Sigmoid colon (tissue), 6 donors: ENCODE measurements at regions not wholly inside any gene's neighbourhood (a gene's known extent, or its start where the extent isn't known, plus 50 kb on each side); places are given as distances from the start of the nearest gene placed in this dataset.

ENCODE experiments used
- DNase-seq: peaks from one replicate; pipeline ENCODE4 v3.0.0-alpha.2; 2019
- H3K27ac ChIP-seq, 4 donors: fragments of 200-600 bp; sonication (generic); one replicate each; pipeline ENCODE4 v1.5.1; 2016 to 2019; ENCODE audit warnings: mild to moderate bottlenecking in 1 of 4
- H3K27me3 ChIP-seq, 3 donors: fragments of 200-600 bp; sonication (generic); one replicate each; pipeline ENCODE4 v1.5.1; 2019; ENCODE audit warnings: mild to moderate bottlenecking in 1 of 3
- H3K36me3 ChIP-seq, 4 donors: fragments of 200-600 bp; sonication (generic); one replicate each; pipeline ENCODE4 v1.5.1; 2016 to 2019
- H3K4me1 ChIP-seq, 4 donors: fragments of 200-600 bp; sonication (generic); one replicate each; pipeline ENCODE4 v1.5.1; 2017 to 2019
- H3K4me3 ChIP-seq, 4 donors: fragments of 200-600 bp; sonication (generic); one replicate each; pipeline ENCODE4 v1.5.1; 2017 to 2019; ENCODE audit warnings: mild to moderate bottlenecking in 2 of 4, moderate library complexity in 1 of 4
- H3K9me3 ChIP-seq, 4 donors: fragments of 200-600 bp in 3 of 4; sonication (generic) in 3 of 4; one replicate each; pipeline versions ENCODE4 v1.5.1 to v1.6.1; 2013 to 2019
- EP300 ChIP-seq, 4 donors: sonication (generic); formaldehyde crosslinking; IDR thresholded peaks; one replicate each; pipeline ENCODE4 v1.6.1; 2017; ENCODE audit warnings: antibody characterized with exemption in 4 of 4
- POLR2A ChIP-seq, 2 donors: fragments of 450-650 bp; IDR thresholded peaks; one replicate each; pipeline ENCODE4 v1.6.1; 2016; ENCODE audit warnings: antibody characterized with exemption in 2 of 2, mild to moderate bottlenecking in 2 of 2, moderate library complexity in 2 of 2
- POLR2AphosphoS5 ChIP-seq, 4 donors: sonication (generic); formaldehyde crosslinking; IDR thresholded peaks; one replicate each; pipeline ENCODE4 v1.6.1; 2017; ENCODE audit warnings: antibody characterized with exemption in 4 of 4
- WGBS, 2 donors: extraction: QIAGEN DNeasy Blood & Tissue Kit; methylation state at CpG; one replicate each; pipeline ENCODE4 v1.1.7; 2013; 5-methylcytosine and 5-hydroxymethylcytosine counted together
- intact Hi-C: fragments of 100-400 bp; cut with DNase I; formaldehyde crosslinking; loops from one replicate; pipeline ENCODE4 v1.15.1; 2023
- TF ChIP-seq, protein P1 (sequence below), 4 experiments: fragments of 450-650 bp in 3 of 4; fragments of 200-600 bp in 1 of 4; IDR thresholded peaks; one replicate each; pipeline ENCODE4 v1.5.1; 2016 to 2019; ENCODE audit warnings: antibody characterized with exemption in 4 of 4, mild to moderate bottlenecking in 3 of 4, moderate library complexity in 2 of 4
- donor health status: healthy with polysubstance abuse.
- donor health status: healthy.

- intact Hi-C loops = loop anchor here (10.0 kb wide), 1 partner anchor 187 kb away; no protein-coding TSS in a partner anchor
- Histone ChIP-seq H3K9me3 (no peaks in the 10 kb centered on the region), H3K36me3 (no peaks in the 10 kb centered on the region), H3K4me3 (no peak overlapping the region), H3K27ac (no peak overlapping the region), H3K4me1 (no peaks in the 10 kb centered on the region), H3K27me3 (no peaks in the 10 kb centered on the region)
- no peak for TF ChIP-seq POLR2A (IDR thresholded peaks at IDR 0.05)
- no peak for TF ChIP-seq EP300 (IDR thresholded peaks at IDR 0.05)
- TF ChIP-seq, protein P1, sequence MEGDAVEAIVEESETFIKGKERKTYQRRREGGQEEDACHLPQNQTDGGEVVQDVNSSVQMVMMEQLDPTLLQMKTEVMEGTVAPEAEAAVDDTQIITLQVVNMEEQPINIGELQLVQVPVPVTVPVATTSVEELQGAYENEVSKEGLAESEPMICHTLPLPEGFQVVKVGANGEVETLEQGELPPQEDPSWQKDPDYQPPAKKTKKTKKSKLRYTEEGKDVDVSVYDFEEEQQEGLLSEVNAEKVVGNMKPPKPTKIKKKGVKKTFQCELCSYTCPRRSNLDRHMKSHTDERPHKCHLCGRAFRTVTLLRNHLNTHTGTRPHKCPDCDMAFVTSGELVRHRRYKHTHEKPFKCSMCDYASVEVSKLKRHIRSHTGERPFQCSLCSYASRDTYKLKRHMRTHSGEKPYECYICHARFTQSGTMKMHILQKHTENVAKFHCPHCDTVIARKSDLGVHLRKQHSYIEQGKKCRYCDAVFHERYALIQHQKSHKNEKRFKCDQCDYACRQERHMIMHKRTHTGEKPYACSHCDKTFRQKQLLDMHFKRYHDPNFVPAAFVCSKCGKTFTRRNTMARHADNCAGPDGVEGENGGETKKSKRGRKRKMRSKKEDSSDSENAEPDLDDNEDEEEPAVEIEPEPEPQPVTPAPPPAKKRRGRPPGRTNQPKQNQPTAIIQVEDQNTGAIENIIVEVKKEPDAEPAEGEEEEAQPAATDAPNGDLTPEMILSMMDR (IDR thresholded peaks at IDR 0.05) = no peak
- TF ChIP-seq POLR2AphosphoS5 (IDR thresholded peaks at IDR 0.05) = peak; percentile 14 to 75 (median 56)
- DNase-seq = peak; percentile 87
- 67 to 76% methylated on average over 8 of the region's 8 CpGs for WGBS, 2 donors
Observed at GRCh38 chr2:71807581-71808451, 339.8 kb downstream of the CYP26B1 start.

GRCh38 chr2:71806432-71806831 lies 341.2 kb downstream of the CYP26B1 start:
- H3K27me3 ChIP-seq = no peaks in the 10 kb centered on the region
- H3K36me3 ChIP-seq = no peaks in the 10 kb centered on the region
- WGBS, 2 donors = 85 to 91% methylated on average over 3 of the region's 3 CpGs
- intact Hi-C loops = loop anchor here (10.0 kb wide), 1 partner anchor 188 kb away; no protein-coding TSS in a partner anchor
- H3K4me1 ChIP-seq = peaks cover 0 to 3% (median 0%) of the 10 kb centered on the region in 4 donors
- no peak for DNase-seq
- TF ChIP-seq, protein P1 (IDR thresholded peaks at IDR 0.05) = no peak
- no peak for TF ChIP-seq EP300 (IDR thresholded peaks at IDR 0.05)
- TF ChIP-seq POLR2A (IDR thresholded peaks at IDR 0.05) = no peak
- no peak for TF ChIP-seq POLR2AphosphoS5 (IDR thresholded peaks at IDR 0.05)
- no peaks in the 10 kb centered on the region for H3K9me3 ChIP-seq
- H3K27ac ChIP-seq = no peak overlapping the region
- no peak overlapping the region for H3K4me3 ChIP-seq

DNA sequence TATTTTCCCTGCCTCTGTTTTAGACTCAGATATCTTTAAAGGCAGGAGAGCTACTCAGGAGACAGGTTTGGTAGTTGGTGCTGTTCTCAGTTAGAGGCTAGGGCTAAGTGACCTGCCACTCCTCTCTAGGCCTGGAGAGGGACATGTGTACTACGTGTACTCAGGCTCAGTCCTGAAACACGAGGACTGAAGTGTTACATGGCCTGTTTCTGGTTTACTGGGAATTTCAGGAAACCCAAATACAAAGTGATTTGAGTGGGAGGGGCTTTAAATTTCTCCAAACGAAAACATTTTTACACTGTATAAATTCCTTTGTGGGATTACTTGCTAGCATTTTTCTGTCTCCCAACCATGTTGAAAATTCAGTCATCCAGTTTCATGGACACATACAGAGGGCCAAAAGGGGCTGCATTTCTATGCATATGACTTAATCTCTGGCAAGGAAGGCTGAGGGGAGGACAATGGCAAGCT lies 343.3 kb downstream of the CYP26B1 start:
- WGBS, 2 donors = 57 to 63% methylated on average over 3 of the region's 3 CpGs
- H3K27me3 ChIP-seq = no peaks in the 10 kb centered on the region
- intact Hi-C loops = loop anchor here (5.0 to 10.0 kb wide), 3 partner anchors 190 to 348 kb away; no protein-coding TSS in a partner anchor

DNA sequence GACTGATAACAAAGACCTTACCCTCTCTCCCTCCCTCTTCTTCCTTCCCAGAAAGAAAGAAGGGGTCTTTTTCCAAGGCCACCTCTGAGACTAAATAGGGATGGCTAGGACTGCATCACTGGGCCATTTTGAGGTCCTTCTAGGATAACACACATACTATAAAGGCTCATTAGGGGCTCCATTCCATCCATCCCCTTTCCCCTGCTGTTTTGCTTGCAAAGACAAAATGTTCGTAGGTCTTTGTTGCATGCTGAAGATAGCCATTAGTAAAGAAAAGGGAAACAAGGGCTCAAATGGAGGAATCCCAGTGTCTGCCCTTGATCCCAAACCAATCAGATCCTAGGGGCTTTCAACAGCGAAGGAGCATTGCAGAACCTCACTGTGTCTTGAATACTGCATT lies 344.3 kb downstream of the CYP26B1 start:
- intact Hi-C loops = loop anchor here (5.0 to 10.0 kb wide), 3 partner anchors 191 to 349 kb away; no protein-coding TSS in a partner anchor
- Histone ChIP-seq H3K36me3 (no peaks in the 10 kb centered on the region), H3K4me3 (no peak overlapping the region), H3K27ac (no peak overlapping the region), H3K4me1 (peaks cover 0 to 3% (median 0%) of the 10 kb centered on the region in 4 donors), H3K9me3 (no peaks in the 10 kb centered on the region), H3K27me3 (no peaks in the 10 kb centered on the region)
- no peak for DNase-seq
- TF ChIP-seq POLR2AphosphoS5 (IDR thresholded peaks at IDR 0.05) = no peak
- WGBS, 2 donors = 75 to 76% methylated on average over 2 of the region's 2 CpGs

More for the DNA sequence above, 343.3 kb downstream of the CYP26B1 start:
- DNase-seq = no peak
- Histone ChIP-seq H3K27ac (no peak overlapping the region), H3K36me3 (no peaks in the 10 kb centered on the region), H3K4me3 (no peak overlapping the region), H3K4me1 (peaks cover 0 to 3% (median 0%) of the 10 kb centered on the region in 4 donors), H3K9me3 (no peaks in the 10 kb centered on the region)
- TF ChIP-seq, protein P1 (IDR thresholded peaks at IDR 0.05) = no peak
- TF ChIP-seq POLR2AphosphoS5 (IDR thresholded peaks at IDR 0.05) (no peak), POLR2A (IDR thresholded peaks at IDR 0.05) (no peak), EP300 (IDR thresholded peaks at IDR 0.05) (no peak)

DNA sequence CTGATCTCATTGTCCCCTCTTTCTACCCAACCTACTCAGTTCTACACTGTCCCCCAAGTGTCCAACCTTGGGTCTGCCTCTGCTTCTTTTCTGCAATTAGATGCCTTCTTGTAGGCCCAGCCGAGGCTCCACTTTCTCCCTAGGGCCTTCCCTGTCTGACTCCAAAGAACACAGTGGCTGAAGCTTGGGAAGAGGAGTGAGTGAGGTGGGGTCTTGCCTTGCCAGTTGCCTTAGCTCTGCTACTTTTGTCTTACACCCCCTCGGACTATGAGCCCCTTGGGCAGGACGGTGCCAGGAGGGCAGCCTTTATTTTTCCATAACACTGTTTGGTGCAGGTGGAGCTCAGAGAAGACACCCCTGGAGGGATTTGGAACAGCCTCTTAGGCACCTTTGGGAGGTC lies 345.1 kb downstream of the CYP26B1 start:
- TF ChIP-seq POLR2A (IDR thresholded peaks at IDR 0.05) = no peak
- TF ChIP-seq, protein P1 (IDR thresholded peaks at IDR 0.05) = no peak
- no peak for TF ChIP-seq POLR2AphosphoS5 (IDR thresholded peaks at IDR 0.05)
- TF ChIP-seq EP300 (IDR thresholded peaks at IDR 0.05) = no peak
- H3K9me3 ChIP-seq = no peaks in the 10 kb centered on the region
- H3K4me1 ChIP-seq = peaks cover 0 to 3% (median 0%) of the 10 kb centered on the region in 4 donors
- WGBS, 2 donors = 86 to 91% methylated on average over 3 of the region's 3 CpGs
- H3K4me3 ChIP-seq = no peak overlapping the region
- H3K36me3 ChIP-seq = no peaks in the 10 kb centered on the region
- no peak for DNase-seq
- no peaks in the 10 kb centered on the region for H3K27me3 ChIP-seq
- H3K27ac ChIP-seq = no peak overlapping the region
- intact Hi-C loops = loop anchor here (5.0 to 10.0 kb wide), 3 partner anchors 190 to 350 kb away; no protein-coding TSS in a partner anchor
